ENCODE measurements at regions not wholly inside any gene's neighbourhood (a gene's known extent, or its start where the extent isn't known, plus 50 kb on each side); places are given as distances from the start of the nearest gene placed in this dataset.

- no peak for DNase-seq (ENCODE audit: low spot score)
These were observed 215.5 kb downstream of the BUD13 start for GRCh38 chr11:116557282-116557681.

GRCh38 chr11:116556483-116556882, 216.3 kb downstream of the BUD13 start:
- no peak for DNase-seq (ENCODE audit: low spot score)

DNA sequence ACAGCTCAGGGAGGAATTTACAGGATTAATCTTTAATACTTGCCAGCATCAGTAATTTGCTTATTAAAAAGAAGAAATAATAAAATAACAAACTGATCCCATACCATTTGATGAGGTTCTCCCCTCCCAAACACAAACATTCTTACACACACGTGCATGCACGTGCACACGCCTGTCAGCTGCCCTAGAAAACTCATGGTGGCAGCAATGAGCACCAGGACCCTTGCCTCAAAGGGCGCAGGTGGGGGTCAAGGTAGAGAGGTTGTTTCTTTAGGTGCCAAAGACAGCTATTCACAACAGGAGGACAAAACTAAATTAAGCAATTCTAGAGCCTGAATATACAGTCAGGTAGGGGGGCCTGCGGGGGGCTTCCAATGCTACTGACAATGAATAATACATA, 219.3 kb downstream of the BUD13 start:
- no peak for DNase-seq (ENCODE audit: low spot score)

DNA sequence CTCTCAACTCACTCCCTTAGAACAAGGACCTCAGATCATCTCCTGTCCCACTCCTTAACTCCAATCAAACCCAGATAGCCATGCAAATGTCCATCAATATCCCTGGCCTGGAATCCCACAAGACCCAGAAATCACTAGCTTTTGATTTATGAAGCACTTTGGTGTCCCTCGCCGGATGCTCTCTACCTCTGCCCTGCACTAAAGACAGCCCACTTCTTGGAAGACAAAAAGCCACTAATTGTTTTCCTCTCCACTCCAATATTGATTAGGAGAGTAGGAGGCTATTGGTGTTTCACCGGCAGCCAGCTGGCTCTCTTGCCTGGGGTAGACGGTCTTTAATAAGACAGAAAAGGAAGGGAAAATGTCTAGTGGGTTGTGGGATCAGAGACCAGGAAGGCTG, 221.2 kb downstream of the BUD13 start:
- DNase-seq (ENCODE audit: low spot score): no peak

DNA sequence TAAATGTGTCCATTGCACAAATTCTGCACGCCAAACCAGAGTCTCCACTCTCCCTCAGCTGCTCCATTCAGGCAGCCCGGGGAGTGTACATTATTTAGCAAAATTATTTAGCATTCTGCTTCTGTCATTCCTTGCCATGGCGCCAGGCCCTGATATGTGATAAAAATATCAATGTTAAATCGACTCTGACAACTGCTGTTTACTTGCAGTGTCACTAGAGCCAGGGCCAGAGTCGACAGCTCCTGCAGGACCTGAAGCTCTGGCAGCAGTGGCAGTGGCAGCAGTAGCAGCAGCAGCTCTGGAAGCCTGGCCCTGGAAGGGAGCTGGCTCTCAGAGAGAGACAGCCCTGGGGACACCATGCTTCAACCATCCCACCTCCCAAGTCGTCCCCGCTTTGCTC, 224.5 kb downstream of the BUD13 start:
- no peak for DNase-seq (ENCODE audit: low spot score)

GRCh38 chr11:116547571-116547970, 225.2 kb downstream of the BUD13 start:
- DNase-seq (ENCODE audit: low spot score): no peak

GRCh38 chr11:116545912-116546311, 226.9 kb downstream of the BUD13 start:
- no peak for DNase-seq (ENCODE audit: low spot score)

GRCh38 chr11:116544721-116545120, 228.1 kb downstream of the BUD13 start:
- DNase-seq (ENCODE audit: low spot score): no peak

GRCh38 chr11:116543911-116544475, 228.8 kb downstream of the BUD13 start:
- no peak for DNase-seq (ENCODE audit: low spot score)

- no peak for DNase-seq (ENCODE audit: low spot score)
These were observed 229.7 kb downstream of the BUD13 start for GRCh38 chr11:116543099-116543498.

- DNase-seq (ENCODE audit: low spot score): no peak
These were observed 230.4 kb downstream of the BUD13 start for GRCh38 chr11:116542406-116542805.

DNA sequence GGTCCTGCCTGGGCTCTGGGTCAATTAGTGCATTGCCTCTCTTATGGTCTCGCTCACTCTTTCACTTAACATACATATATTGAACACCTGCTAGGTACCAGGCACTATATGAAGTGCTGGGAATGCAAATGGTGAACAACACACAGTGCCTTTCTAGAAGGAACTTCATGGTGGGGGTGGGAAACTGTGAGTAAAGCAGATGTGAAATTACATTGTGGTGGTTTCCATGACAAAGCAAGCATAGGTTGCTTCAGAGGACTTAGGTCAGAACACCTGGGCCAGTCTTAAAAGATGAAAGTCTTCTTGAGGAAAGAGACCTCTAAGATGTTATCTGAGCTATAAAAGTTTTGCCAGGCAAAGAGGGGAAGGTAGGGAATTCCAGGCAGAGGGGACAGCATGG, 231.3 kb downstream of the BUD13 start:
- DNase-seq (ENCODE audit: low spot score): no peak

- no peak for DNase-seq (ENCODE audit: low spot score)
These were observed 232.0 kb downstream of the BUD13 start for GRCh38 chr11:116540645-116541304.

DNA sequence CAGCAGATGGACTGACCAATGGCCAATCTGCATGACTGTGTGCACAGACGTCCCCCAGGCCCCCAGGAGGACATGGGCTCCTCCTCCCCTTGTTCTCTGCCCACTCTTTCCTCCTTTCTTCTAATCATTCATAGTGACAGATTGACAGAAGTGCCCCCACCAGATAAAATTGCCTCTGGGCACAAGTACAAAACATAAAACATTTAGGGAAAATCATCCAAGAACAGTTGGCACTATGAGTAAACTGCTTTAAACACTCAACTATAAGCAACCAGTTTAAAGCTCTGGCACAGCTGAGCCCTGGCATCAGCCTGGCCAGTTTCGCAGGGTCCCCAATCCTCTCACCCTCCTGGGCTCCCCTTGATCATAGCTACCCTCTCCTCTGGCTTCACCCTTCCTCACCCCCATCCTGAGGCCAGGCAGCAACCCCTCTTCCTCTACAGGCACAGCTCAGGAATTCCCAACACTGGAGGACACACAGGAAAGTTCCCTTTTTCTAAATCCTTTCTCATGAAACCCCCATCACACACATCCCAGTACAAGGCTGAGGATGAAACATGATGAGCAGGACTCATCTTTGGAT, 232.9 kb downstream of the BUD13 start:
- no peak for DNase-seq (ENCODE audit: low spot score)

- DNase-seq (ENCODE audit: low spot score): no peak
These were observed 233.6 kb downstream of the BUD13 start for GRCh38 chr11:116539211-116539610.

DNA sequence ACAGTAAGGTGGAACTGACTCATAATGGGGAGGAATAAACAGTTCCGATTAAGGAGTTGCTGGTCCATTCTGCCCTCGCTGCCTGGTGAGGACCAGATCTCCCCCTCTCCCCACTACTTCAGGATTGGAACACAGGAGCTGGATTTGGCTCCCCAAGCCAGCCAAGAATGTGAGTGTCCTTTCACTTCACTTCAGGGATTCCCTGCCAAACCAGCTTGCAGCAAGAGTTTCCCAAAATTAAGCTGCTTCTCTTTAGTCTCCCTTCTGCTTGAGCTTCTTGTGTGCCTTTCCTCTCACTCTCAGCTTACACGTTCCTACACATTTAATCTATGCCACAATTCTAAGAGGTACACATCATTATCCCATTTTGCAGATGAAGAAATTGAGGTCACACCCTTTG, 234.1 kb downstream of the BUD13 start:
- no peak for DNase-seq (ENCODE audit: low spot score)

DNA sequence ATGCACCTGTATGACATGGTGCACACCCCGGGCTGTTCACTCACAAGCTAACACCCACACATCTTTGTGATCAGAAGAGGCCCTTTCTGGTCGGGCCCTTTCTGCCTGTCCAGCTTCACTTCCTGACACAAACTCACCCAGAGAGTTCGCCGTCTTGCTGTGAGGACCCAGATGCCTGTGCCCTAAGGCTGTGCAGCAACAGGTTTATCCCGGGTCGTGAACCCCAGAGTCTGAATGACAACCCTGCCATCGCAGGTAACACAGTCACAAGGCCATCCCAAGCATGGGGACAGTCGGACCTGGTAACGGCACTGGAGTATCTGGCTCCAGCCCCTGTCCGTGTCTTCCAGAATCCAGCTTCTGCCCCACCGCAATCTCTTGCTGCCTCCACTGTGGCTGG, 235.1 kb downstream of the BUD13 start:
- DNase-seq (ENCODE audit: low spot score): no peak

GRCh38 chr11:116537121-116537520, 235.7 kb downstream of the BUD13 start:
- no peak for DNase-seq (ENCODE audit: low spot score)

DNA sequence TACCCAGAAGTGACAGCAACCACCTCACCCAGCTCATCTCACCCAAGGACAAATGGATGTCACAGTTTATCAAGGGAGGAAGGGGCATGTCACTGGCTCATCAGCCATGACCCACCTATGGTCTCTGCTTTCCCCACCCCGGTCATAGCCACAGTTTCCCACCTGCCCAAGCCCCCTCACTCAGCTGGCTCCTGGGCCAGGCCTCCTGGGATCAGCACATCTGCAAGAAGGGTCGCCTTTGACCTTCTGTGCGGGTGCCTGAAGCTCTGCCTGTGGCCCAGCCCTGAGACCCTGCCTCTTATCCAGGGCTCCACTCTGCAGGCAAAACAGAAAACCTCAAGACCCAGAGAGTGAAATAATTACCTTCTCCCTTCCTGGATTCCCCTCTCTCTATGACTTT, 236.4 kb downstream of the BUD13 start:
- DNase-seq (ENCODE audit: low spot score): no peak

GRCh38 chr11:116535994-116536393, 236.8 kb downstream of the BUD13 start:
- DNase-seq (ENCODE audit: low spot score): no peak

- no peak for DNase-seq (ENCODE audit: low spot score)
These were observed 237.7 kb downstream of the BUD13 start for GRCh38 chr11:116535120-116535519.

DNA sequence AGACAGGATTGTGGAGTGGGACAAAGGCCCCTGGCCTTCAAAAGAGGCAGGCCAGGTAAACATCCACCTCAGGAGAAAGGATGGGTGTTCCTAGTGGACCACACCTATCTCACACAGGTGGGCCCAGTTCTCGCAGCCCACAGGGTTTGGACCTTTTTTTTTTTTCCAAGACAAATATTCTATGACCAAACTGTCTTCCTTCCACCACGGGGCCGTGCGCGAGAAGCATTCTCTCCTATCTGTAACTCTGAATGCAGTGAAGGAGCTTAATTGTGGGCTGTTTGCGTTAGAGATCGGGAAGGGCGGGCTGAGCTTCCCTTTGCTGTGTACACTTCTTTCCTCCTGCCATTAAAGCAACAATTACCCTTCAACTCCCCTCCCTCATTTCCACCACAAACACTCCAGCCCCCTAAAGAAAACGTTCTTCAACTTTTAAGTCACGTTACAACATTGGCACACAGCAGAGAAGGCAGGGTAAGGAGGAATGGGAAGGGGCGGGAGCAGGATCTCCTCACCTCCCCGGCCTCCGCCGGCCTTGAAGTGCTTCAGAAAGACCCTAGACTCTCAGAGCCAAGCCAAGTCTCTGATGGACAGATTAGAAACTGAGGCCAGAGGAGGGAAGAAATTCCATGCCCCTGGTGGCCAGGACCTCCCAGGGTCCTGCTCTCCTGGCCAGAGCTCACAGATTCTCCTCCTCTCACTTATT, 238.4 kb downstream of the BUD13 start:
- no peak for DNase-seq (ENCODE audit: low spot score)

GRCh38 chr11:116533186-116533825, 239.5 kb downstream of the BUD13 start:
- DNase-seq (ENCODE audit: low spot score): no peak

Measured in Ammon's horn (tissue), 1 donor.